GM21717 (cell line): ENCODE measurements at regions not wholly inside any gene's neighbourhood (a gene's known extent, or its start where the extent isn't known, plus 50 kb on each side); places are given as distances from the start of the nearest gene placed in this dataset.

Experiments
- ATAC-seq: cut with Tn5 transposase; IDR thresholded peaks from one replicate; pipeline ENCODE4 v1.9.1; 2021; ENCODE audit warnings: mild to moderate bottlenecking, moderate library complexity; ENCODE audit not compliant: unreplicated experiment

DNA sequence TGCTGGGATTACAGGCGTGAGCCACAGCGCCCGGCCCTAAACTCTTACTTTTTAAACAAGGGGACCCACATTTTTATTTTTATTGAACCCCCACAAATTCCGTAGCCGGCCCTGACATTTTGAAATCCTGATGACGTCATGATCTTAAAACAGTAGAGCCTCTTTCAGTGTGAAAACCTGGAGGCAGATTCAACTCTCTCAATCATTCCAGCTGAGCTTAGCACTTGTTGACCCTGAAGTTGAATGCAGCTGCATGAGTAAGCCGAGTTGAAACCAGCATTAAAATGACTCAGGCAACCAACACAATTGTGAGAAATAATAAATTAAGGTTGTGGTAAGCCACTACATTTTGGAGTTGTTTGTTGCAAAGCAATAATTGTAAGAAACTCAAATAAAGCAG, 93.9 kb upstream of the ADGRL4 start:
- ATAC-seq = no peak

DNA sequence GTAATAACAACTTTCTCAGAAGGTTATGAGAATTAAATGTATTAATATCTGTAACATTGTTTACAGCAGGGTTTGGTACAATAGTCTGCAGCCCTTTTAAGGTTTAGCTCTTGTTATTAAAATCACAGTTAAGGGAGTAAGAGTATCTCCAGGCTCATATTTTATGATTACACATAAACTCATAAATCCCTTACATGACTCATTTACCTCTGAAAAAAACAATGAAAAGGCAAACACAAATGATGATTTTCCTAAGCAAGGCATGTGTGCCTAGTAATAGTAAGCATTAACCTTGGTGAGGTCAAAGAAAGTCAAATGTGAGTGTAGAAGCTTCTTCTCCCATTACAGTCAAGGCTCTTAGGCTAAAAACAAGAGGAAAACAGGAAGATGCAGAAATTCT, 84.5 kb upstream of the ADGRL4 start:
- no peak for ATAC-seq

- no peak for ATAC-seq
Observed at GRCh38 chr1:79089946-79090345, 83.4 kb upstream of the ADGRL4 start.

- ATAC-seq = no peak
Observed at GRCh38 chr1:79082233-79082632, 75.7 kb upstream of the ADGRL4 start.

- no peak for ATAC-seq
Observed at GRCh38 chr1:79079770-79080169, 73.2 kb upstream of the ADGRL4 start.

DNA sequence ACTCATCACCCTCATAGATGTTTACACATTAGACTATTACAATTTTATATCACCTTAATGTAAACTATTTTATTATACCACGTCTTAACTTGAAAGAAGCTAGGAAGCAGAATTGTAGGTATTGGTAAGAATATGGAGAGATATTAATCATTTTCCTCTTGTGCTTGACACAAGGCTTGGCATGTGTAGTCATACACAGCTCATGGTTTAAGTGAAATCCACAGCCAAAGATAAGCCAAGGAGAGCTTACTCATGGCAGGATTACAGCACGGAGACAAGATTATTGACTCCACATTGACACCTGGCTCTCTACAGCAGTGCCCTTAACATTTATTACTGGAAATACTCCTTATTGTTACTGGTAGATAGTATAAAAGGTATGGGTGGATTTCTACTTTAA, 68.4 kb upstream of the ADGRL4 start:
- no peak for ATAC-seq

- ATAC-seq = no peak
Observed at GRCh38 chr1:79069828-79070227, 63.3 kb upstream of the ADGRL4 start.

GRCh38 chr1:79059341-79059740, 52.8 kb upstream of the ADGRL4 start:
- ATAC-seq = no peak
